ENCODE measurements at regions not wholly inside any gene's neighbourhood (a gene's known extent, or its start where the extent isn't known, plus 50 kb on each side); places are given as distances from the start of the nearest gene placed in this dataset.

- TF ChIP-seq CTCF (IDR thresholded peaks at IDR 0.05; ENCODE audit: insufficient read depth, low read length) (no peak), POLR2AphosphoS5 (IDR thresholded peaks at IDR 0.05; ENCODE audit: low read depth) (no peak)
Observed at GRCh38 chr12:29023436-29024076, 125.5 kb upstream of the FAR2 start.

All from HL-60 (cell line).